GM23248 (cell line): ENCODE measurements at regions not wholly inside any gene's neighbourhood (a gene's known extent, or its start where the extent isn't known, plus 50 kb on each side); places are given as distances from the start of the nearest gene placed in this dataset.
A peak's percentile ranks its signal among the peaks of the same experiment; 100 is the strongest.

ENCODE experiments used
- DNase-seq: peaks from one replicate; pipeline ENCODE4 v3.0.0-alpha.2; 2015
- H2AFZ ChIP-seq: fragments of 200-600 bp; sonication (generic); 2 replicates; pipeline ENCODE4 v1.6.1; 2016; ENCODE audit warnings: antibody characterized with exemption
- H3F3A ChIP-seq: fragments of 200-600 bp; sonication (generic); 2 replicates; pipeline ENCODE4 v1.6.1; 2016; ENCODE audit warnings: mild to moderate bottlenecking, antibody characterized with exemption, mixed run types; ENCODE audit not compliant: insufficient read depth
- H3K27ac ChIP-seq: fragments of 200-600 bp; sonication (generic); 2 replicates; pipeline ENCODE4 v1.5.1; 2016; ENCODE audit warnings: mild to moderate bottlenecking
- H3K27me3 ChIP-seq: fragments of 200-600 bp; sonication (generic); replicated peaks from 2 replicates; pipeline ENCODE4 v1.6.1; 2016; ENCODE audit warnings: mild to moderate bottlenecking; ENCODE audit not compliant: insufficient read depth
- H3K36me3 ChIP-seq: fragments of 200-600 bp; sonication (generic); 2 replicates; pipeline ENCODE4 v1.6.1; 2016; ENCODE audit warnings: low read depth, mild to moderate bottlenecking
- H3K4me1 ChIP-seq: fragments of 200-600 bp; sonication (generic); 2 replicates; pipeline ENCODE4 v1.6.1; 2016; ENCODE audit warnings: mild to moderate bottlenecking; ENCODE audit not compliant: insufficient read depth
- H3K4me2 ChIP-seq: fragments of 200-600 bp; sonication (generic); one replicate; pipeline ENCODE4 v1.6.1; 2016; ENCODE audit warnings: mild to moderate bottlenecking; ENCODE audit not compliant: unreplicated experiment
- H3K4me3 ChIP-seq: fragments of 200-600 bp; sonication (generic); 2 replicates; pipeline ENCODE4 v1.5.1; 2016; ENCODE audit warnings: mild to moderate bottlenecking
- H3K79me2 ChIP-seq: fragments of 200-600 bp; sonication (generic); 2 replicates; pipeline ENCODE4 v1.6.1; 2016; ENCODE audit warnings: mild to moderate bottlenecking; ENCODE audit not compliant: insufficient read depth
- H3K9ac ChIP-seq: fragments of 200-600 bp; sonication (generic); 2 replicates; pipeline ENCODE4 v1.6.1; 2016; ENCODE audit warnings: mild to moderate bottlenecking
- H3K9me2 ChIP-seq: fragments of 200-600 bp; sonication (generic); 2 replicates; pipeline ENCODE4 v1.6.1; 2016; ENCODE audit warnings: mixed run types, mild to moderate bottlenecking, moderate library complexity; ENCODE audit not compliant: insufficient read depth
- H3K9me3 ChIP-seq: fragments of 200-600 bp; sonication (generic); one replicate; pipeline ENCODE4 v1.6.1; 2017; ENCODE audit warnings: low read depth
- H4K20me1 ChIP-seq: fragments of 200-600 bp; sonication (generic); 2 replicates; pipeline ENCODE4 v1.6.0; 2016; ENCODE audit not compliant: insufficient read depth
- EZH2 ChIP-seq: fragments of 200-600 bp; sonication (generic); IDR thresholded peaks from 2 replicates; pipeline ENCODE4 v1.6.1; 2018; ENCODE audit warnings: antibody characterized with exemption, mild to moderate bottlenecking; ENCODE audit not compliant: insufficient read depth, poor library complexity, severe bottlenecking
- EZH2phosphoT487 ChIP-seq: fragments of 200-600 bp; sonication (generic); IDR thresholded peaks from 2 replicates; pipeline ENCODE4 v1.6.1; 2018; ENCODE audit warnings: antibody characterized with exemption, moderate library complexity, mild to moderate bottlenecking, low read depth; ENCODE audit not compliant: insufficient read depth
- WGBS, 2 experiments: methylation state at CpG; one replicate each; pipeline ENCODE4 v1.1.6; 2015 to 2017; ENCODE audit warnings: low lambda C conversion rate in 2 of 2, low coverage in 1 of 2; ENCODE audit errors: missing lambda C conversion rate in 2 of 2; 5-methylcytosine and 5-hydroxymethylcytosine counted together
- in situ Hi-C: fragments of 300-500 bp; cut with MboI; formaldehyde crosslinking; loops from 2 replicates; pipeline ENCODE4 v1.15.0; 2020

GRCh38 chr7:19491821-19492452 lies 216.9 kb downstream of the POLR1F start:
- Histone ChIP-seq H4K20me1 (no peaks in the 10 kb centered on the region), H3K79me2 (no peaks in the 10 kb centered on the region), H2AFZ (peak overlapping the region; percentile 82), H3K9me3 (no peaks in the 10 kb centered on the region), H3K4me3 (no peak overlapping the region), H3K4me1 (no peaks in the 10 kb centered on the region), H3K9ac (no peak overlapping the region), H3F3A (no peaks in the 10 kb centered on the region), H3K27me3 (no peaks in the 10 kb centered on the region), H3K27ac (no peak overlapping the region), H3K4me2 (no peak overlapping the region), H3K36me3 (no peaks in the 10 kb centered on the region), H3K9me2 (no peaks in the 10 kb centered on the region)
- peak; percentile 58 for DNase-seq
- WGBS, 2 experiments, result 37 to 41% methylated on average over 7 of the region's 7 CpGs
- TF ChIP-seq EZH2phosphoT487, result no peak
- no peak for TF ChIP-seq EZH2
- in situ Hi-C loops, result no loop called here

- in situ Hi-C loops, result no loop called here
- Histone ChIP-seq H3K9me3 (no peaks in the 10 kb centered on the region), H3K9ac (no peak overlapping the region), H3F3A (no peaks in the 10 kb centered on the region), H4K20me1 (no peaks in the 10 kb centered on the region), H3K27ac (no peak overlapping the region), H3K4me3 (no peak overlapping the region), H3K27me3 (no peaks in the 10 kb centered on the region), H3K9me2 (no peaks in the 10 kb centered on the region), H3K79me2 (no peaks in the 10 kb centered on the region), H2AFZ (no peak overlapping the region), H3K4me1 (no peaks in the 10 kb centered on the region), H3K4me2 (no peak overlapping the region), H3K36me3 (no peaks in the 10 kb centered on the region)
- no peak for DNase-seq
- WGBS, 2 experiments, result 71 to 74% methylated on average over 5 of the region's 5 CpGs
- no peak for TF ChIP-seq EZH2
- no peak for TF ChIP-seq EZH2phosphoT487
These were observed 217.5 kb downstream of the POLR1F start for GRCh38 chr7:19491371-19491770.

DNA sequence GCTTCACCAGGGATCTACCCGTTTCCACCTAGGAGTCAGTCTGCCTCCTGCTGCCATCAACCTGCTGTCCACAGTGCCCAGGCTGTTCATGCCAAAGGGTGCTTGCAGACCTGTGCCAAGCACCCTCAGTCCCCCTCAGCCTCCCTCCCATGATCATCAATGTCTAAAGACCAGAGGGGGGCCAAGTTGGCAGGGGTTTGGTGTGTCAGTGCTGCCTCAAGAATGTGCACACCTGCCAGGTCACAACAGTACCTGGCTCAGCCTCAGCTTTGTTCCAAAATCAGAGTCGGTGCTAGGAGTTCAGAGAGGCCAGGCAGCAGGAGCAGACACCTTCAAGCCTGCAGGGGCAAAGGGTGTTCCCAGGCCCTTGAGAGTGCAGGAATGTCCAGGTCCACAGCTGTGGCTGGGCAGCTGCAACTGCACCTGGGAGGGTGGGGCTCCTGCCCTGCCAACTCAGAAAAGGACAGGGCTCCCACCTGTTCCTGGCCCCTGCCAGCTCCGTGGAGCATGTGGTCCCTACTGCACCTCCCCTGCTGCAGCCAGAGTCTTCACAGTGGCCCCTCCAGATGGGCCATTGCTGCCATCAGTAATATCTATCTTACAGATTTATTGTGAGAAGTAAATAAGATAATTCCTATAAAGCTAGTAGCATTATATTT lies 219.5 kb downstream of the POLR1F start:
- Histone ChIP-seq H3K4me1 (no peaks in the 10 kb centered on the region), H3K27me3 (no peaks in the 10 kb centered on the region), H3K79me2 (no peaks in the 10 kb centered on the region), H3K36me3 (no peaks in the 10 kb centered on the region), H4K20me1 (no peaks in the 10 kb centered on the region), H3K27ac (no peak overlapping the region), H3K4me2 (no peak overlapping the region), H3K4me3 (no peak overlapping the region), H3F3A (no peaks in the 10 kb centered on the region), H3K9me3 (no peaks in the 10 kb centered on the region), H3K9ac (no peak overlapping the region), H3K9me2 (no peaks in the 10 kb centered on the region), H2AFZ (no peak overlapping the region)
- TF ChIP-seq EZH2 (no peak), EZH2phosphoT487 (no peak)
- no peak for DNase-seq
- in situ Hi-C loops, result no loop called here
- WGBS, 2 experiments, result 38 to 43% methylated on average over 3 of the region's 3 CpGs

DNA sequence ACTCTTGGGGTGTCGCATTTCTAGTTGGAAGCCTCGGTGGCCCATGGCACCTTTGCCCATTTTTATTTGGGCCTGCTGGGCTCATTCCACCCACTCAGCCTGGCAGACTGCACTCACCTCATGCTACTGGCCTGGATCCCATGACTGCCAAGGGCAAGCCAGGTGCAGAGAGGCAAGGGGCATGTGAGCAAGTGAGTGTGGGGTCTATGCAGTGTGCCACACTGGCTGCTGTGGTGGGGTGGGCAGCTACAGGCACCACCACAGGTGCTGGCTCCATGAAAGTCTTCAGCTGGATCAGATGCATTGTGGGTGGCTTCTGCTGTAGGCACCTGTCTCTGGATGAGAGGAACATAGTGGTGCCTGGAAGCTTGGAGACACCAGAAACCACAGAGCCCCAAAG lies 220.8 kb downstream of the POLR1F start:
- H3K9me2 ChIP-seq, result no peaks in the 10 kb centered on the region
- TF ChIP-seq EZH2, result no peak
- no peak for TF ChIP-seq EZH2phosphoT487
- in situ Hi-C loops, result no loop called here
- no peak overlapping the region for H3K9ac ChIP-seq
- WGBS, 2 experiments, result 70 to 80% methylated on average over 2 of the region's 2 CpGs
- H3K9me3 ChIP-seq, result no peaks in the 10 kb centered on the region
- no peak overlapping the region for H3K27ac ChIP-seq
- H3K4me2 ChIP-seq, result no peak overlapping the region
- no peaks in the 10 kb centered on the region for H3K79me2 ChIP-seq
- no peak for DNase-seq
- H3K27me3 ChIP-seq, result no peaks in the 10 kb centered on the region
- no peak overlapping the region for H2AFZ ChIP-seq
- no peaks in the 10 kb centered on the region for H3K36me3 ChIP-seq
- H4K20me1 ChIP-seq, result no peaks in the 10 kb centered on the region
- H3F3A ChIP-seq, result no peaks in the 10 kb centered on the region
- no peak overlapping the region for H3K4me3 ChIP-seq
- H3K4me1 ChIP-seq, result no peaks in the 10 kb centered on the region
